ENCODE measurements at regions not wholly inside any gene's neighbourhood (a gene's known extent, or its start where the extent isn't known, plus 50 kb on each side); places are given as distances from the start of the nearest gene placed in this dataset.

GRCh38 chr4:66923081-66923865 lies 622.0 kb downstream of the CENPC start:
- no peak for DNase-seq

DNA sequence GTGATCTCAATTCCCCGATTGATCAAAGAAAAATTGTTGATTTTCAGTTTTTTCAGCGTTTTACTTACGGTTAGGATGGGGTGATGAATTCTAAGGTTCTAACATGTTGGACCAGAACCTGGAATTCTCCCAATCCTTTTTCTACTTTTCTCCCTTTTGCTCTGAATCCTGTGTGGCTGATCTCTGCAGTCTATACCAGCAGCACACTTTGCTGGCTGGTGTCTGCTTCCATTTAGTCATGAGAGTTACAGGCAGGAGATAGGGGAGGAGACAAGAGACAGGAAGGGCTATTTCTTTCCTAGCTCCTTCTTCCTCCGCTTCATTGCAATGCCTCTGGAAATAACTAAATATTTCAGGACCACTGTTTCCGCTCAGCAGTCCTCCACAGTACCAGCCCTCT lies 623.9 kb downstream of the CENPC start:
- no peak for DNase-seq

DNA sequence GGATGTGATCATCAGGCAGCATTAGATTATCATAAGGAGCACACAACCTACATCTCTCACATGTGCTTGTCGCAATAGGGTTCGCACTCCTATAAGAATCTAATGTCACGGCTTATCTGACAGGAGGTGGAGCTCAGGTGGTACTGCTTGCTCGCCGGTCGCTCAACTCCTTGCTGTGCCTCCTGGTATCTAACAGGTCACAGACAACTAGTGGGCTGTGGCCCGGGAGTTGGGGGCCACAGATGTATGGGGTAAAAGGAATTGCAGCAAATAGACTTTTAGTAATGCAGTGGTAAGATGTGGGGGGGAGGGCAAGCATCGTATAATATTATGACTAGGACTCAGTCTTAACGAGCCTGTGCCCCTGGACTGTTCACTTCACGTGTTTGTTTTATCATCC lies 624.8 kb downstream of the CENPC start:
- DNase-seq, result no peak

- DNase-seq, result no peak
Observed at GRCh38 chr4:66911880-66912279, 633.4 kb downstream of the CENPC start.

DNA sequence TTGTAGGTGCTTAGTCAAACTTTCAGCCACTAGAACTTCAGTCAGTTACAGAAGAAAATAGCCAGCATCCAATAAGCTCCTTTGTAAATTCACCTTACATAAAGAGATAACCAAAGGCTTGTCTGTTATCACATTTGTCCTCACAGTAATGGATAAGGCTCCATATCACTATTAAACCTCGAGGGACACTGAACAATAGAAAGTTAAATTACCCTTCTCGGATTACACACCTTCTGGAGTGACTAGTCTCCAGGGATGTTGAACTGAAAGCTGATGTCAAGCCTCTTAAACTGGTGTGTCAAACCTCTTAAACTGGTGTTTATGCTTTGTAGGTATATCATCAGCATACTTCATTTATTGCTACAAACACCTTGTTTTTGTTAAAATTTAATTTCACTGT lies 639.0 kb downstream of the CENPC start:
- DNase-seq, result no peak

DNA sequence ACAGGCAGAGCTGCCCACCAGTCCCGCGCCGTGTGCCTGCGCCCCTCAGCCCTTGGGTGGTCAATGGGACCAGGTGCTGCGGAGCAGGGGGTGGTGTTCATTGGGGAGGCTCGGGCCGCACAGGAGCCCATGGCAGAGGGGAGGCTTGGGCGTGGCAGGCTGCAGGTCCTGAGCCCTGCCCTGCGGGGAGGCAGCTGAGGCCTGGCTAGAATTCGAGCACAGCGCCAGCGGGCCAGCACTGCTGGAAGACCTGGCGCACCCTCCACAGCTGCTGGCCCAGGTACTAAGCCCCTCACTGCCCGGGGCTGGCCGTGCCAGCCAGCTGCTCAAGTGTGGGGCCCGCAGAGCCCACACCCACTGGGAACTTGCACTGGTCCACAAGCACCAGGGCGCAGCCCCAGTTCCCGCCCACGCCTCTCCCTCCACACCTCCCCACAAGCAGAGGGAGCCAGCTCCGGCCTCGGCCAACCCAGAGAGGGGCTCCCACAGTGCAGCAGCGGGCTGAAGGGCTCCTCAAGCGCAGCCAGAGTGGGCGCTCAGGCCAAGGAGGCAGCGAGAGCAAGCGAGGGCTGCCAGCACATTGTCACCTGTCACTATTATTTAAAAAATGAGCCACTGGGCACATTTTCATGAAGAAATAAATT lies 645.8 kb downstream of the CENPC start:
- no peak for DNase-seq

DNA sequence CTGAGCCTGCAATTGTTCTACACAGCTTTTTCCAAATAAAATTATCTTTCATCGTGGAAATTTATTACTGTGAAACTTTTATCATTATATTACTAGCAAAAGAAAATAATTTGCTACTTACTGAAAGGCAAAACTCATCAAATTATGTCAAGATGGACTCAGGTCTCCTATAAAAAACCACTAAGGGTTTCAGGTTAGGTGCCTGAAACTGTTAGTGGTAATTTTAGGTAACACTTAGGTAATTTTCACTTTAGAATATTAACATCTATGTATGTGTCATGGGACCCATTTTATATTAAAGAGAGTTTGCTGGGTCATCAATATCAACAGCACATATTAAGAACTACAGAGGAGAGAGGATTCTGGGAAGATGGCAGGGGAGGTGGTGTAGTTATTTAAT lies 651.5 kb downstream of the CENPC start:
- DNase-seq, result no peak

GRCh38 chr4:66887061-66887460 lies 658.2 kb downstream of the CENPC start:
- DNase-seq, result no peak

DNA sequence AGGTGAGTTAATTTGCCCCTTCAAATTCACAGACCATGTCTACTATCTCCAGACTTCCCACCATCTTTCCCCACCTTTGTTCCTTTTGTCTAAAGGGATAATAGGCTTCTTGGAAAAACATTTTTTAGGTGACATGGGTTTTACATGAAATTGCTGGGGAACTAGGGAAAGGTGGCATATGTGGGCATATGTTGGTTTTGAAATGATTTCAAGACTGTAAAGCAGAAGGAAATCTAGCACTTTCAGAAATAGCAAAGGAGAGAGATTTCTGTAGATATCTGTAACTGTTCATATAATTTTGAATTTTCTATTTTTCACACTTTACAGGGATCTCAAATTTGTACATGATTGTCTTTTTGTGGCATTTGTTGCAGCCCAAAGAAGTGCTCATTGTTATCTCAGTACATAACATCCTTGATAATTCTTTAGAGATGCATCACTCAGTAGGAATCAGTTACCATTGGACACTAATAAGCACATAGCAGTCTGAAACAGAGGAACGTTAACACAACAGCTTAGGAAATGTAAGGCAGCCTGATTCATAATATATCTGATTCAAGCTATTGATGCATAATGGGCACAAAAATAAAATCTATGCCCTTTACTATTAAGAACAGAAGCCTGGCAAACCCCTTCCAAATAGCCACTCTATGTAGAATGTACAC lies 659.7 kb downstream of the CENPC start:
- no peak for DNase-seq

DNA sequence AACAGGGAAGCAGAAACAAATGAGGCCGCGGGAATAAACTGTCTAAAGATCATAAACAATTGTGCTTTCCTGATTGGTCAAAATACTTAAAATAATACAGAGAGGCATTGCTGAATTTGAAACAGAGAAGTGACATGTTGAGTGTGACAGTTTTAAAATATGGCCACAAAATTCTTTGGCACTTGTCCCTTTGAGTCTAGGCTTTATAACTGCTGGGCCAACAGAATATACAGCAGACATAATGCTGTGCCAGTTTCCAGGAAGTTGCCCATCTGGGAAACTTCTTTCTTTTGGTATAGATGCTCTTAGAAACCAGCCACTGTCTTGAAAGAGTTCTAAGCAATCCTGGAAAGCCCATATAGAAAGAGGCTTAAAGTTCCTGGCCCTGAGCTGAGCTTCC lies 668.4 kb downstream of the CENPC start:
- no peak for DNase-seq

- DNase-seq, result no peak
Observed at GRCh38 chr4:66872661-66873060, 672.6 kb downstream of the CENPC start.

GRCh38 chr4:66863481-66863880 lies 681.8 kb downstream of the CENPC start:
- DNase-seq, result no peak

GRCh38 chr4:66855956-66856355 lies 689.3 kb downstream of the CENPC start:
- DNase-seq, result no peak

DNA sequence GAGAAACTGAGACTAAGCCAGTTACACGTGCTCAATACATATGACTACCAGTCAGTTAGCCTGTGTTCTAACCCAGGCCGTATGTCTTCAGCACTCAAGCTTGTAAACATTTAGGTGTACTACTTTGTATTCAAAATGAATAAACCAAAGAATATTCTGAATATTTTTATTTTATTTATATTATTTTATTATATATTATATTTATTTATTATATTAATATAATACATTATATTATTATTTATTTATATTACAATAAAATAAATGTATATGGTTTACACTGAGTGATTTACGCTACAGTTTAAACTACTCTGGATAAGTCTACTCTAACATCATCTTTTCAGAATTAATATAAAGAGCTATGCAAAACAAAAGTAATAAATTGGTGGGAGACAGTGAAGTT lies 691.5 kb downstream of the CENPC start:
- no peak for DNase-seq

GRCh38 chr4:66852843-66853242 lies 692.5 kb downstream of the CENPC start:
- no peak for DNase-seq

DNA sequence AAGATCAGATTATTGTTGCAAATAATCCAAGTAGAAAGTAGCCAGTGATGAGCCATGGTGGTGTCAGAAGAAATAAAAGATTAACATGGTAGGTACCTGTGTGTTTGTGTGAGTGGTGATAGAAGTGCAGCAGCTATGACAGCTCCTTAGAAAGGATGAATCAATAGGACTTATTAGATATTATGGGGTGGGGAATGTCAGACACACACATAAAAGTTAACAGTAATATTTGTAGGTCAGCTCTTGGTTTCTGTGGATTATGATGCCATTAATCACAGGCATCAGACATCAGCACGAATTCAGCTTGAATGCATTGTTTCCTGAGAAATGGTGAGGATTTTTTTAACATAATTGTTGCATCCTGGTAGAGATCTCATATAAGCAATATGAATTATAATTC lies 695.7 kb downstream of the CENPC start:
- no peak for DNase-seq

- no peak for DNase-seq
Observed at GRCh38 chr4:66842724-66843088, 702.6 kb downstream of the CENPC start.

DNA sequence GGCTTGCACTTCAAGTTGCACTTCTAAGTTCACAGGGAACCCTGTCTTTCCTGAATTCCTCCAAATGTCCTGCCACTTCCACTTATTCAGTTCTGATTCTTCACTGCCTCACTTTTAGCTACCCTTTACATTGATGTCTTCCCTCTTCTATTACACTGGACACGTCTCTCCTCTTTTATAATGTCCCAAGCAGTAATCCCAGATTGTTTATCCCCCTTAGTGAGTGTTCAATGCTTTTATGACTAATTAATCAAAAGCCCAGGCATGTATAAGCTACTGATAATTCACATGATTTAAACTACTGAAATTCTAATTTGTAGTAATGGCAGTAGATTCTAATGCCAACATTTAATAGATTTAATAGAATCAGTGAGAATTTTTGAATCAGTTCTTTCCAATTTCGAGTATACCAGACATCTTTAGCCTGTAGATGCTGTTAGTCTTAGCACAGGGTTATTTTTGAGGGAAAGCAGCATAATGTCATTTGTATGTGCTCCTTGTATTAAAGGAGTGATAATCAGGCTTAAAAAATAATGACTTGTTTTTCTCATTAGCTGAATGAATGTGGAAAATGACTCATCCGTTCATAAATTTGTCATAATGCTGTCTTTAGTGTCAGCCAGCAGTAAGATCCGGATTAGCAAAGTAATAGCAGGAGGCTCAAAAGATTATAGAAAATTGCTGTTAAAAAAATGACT lies 703.1 kb downstream of the CENPC start:
- DNase-seq, result no peak

GRCh38 chr4:66840178-66840577 lies 705.1 kb downstream of the CENPC start:
- DNase-seq, result no peak

GRCh38 chr4:66837279-66837922 lies 707.9 kb downstream of the CENPC start:
- no peak for DNase-seq

GRCh38 chr4:66829310-66829709 lies 716.0 kb downstream of the CENPC start:
- no peak for DNase-seq

DNA sequence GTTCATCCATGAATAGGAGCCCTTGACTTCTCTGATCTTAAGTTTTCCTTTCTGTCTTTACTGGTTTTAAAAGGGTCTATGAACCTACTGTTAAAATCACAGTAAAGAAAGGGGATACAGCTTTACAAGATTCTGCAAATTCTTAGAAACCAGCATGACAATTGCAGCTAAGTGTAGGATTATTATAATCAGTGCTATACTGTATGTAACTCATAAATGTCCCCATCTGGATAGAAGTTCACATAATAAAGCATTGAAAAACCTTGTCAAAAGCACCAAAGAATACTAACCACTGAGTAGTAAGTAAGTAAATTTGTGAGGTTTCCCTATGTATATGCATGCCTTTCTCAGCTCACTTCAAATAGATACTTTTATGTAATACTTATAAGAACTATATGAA lies 724.6 kb downstream of the CENPC start:
- no peak for DNase-seq

DNA sequence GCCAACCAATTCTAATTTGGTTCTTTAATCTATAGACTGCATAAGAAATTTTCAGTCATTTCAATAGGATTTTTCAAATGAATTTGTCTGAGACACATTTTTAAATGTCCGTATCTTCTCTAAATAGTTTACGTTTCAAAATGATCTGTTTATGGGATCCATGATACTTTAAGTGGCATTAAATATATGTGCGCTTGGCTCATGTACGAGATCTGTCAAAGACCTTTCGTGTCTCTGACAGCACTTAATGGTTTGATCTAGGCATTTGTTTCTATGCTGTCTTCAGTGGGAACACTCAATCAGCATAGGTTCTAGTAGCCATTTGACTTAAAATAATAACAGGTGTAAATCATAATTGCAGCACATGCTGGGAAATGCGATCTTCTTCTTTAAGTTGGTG lies 731.0 kb downstream of the CENPC start:
- DNase-seq, result no peak

All from suppressor macrophage treated with lipopolysaccharide for 4 hours (primary cell).